Mammary epithelial cell (primary cell): ENCODE measurements at regions not wholly inside any gene's neighbourhood (a gene's known extent, or its start where the extent isn't known, plus 50 kb on each side); places are given as distances from the start of the nearest gene placed in this dataset.

Experiments used
- CTCF ChIP-seq, 2 donors: IDR thresholded peaks in 1 of 2; conservative IDR thresholded peaks in 1 of 2; 2 replicates each; pipeline ENCODE4 v1.5.1; 2011 to 2012; ENCODE audit warnings: inconsistent platforms in 2 of 2, low read length in 2 of 2, mild to moderate bottlenecking in 2 of 2, control low read depth in 1 of 2, low read depth in 1 of 2; ENCODE audit not compliant: insufficient read depth in 1 of 2; ENCODE audit errors: extremely low read depth in 1 of 2
- EZH2 ChIP-seq: IDR thresholded peaks from 2 replicates; pipeline ENCODE4 v1.6.1; 2012; ENCODE audit warnings: low read length, inconsistent platforms, borderline replicate concordance

GRCh38 chr14:26934151-26934550 lies 336.3 kb upstream of the NOVA1 start:
- TF ChIP-seq CTCF (conservative IDR thresholded peaks at IDR 0.05 in 1 of 2, IDR thresholded peaks at IDR 0.05 in 1 of 2; ENCODE audit: extremely low read depth in 1 of 2, insufficient read depth in 1 of 2, low read depth in 1 of 2, low read length in 2 of 2) (no peak), EZH2 (no peak)
